DND-41 (cell line): ENCODE measurements at regions not wholly inside any gene's neighbourhood (a gene's known extent, or its start where the extent isn't known, plus 50 kb on each side); places are given as distances from the start of the nearest gene placed in this dataset.

Experiments
- EZH2 ChIP-seq: IDR thresholded peaks from 3 replicates; pipeline ENCODE4 v1.6.1; 2012; ENCODE audit warnings: borderline replicate concordance, low read depth, mild to moderate bottlenecking, moderate library complexity, low read length, inconsistent platforms; ENCODE audit not compliant: severe bottlenecking
- TF ChIP-seq, protein P1 (sequence below): IDR thresholded peaks from 2 replicates; pipeline ENCODE4 v1.5.1; 2012; ENCODE audit warnings: borderline replicate concordance, low read length, moderate library complexity, mild to moderate bottlenecking; ENCODE audit not compliant: poor library complexity, severe bottlenecking; ENCODE audit errors: extremely low read depth

DNA sequence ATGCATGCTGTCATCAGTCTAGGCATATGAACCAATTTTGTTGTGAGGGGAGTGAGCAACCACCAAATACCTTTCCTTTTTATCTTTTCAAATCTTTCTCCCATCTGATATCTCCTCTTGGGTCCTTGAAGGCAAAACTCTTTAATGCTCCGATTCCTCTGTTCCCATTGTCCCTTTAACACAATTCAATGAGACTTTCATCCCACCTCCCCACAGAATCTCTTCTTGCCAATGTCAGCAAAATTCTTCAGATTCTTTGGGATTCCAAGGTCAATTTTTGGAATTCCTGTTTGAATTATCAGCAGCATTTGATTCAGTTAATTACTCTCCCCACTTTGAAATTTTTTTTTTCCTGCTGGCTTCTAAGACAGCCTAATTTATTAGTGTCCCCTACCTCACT lies 232.7 kb downstream of the COX7B2 start:
- TF ChIP-seq, protein P1, sequence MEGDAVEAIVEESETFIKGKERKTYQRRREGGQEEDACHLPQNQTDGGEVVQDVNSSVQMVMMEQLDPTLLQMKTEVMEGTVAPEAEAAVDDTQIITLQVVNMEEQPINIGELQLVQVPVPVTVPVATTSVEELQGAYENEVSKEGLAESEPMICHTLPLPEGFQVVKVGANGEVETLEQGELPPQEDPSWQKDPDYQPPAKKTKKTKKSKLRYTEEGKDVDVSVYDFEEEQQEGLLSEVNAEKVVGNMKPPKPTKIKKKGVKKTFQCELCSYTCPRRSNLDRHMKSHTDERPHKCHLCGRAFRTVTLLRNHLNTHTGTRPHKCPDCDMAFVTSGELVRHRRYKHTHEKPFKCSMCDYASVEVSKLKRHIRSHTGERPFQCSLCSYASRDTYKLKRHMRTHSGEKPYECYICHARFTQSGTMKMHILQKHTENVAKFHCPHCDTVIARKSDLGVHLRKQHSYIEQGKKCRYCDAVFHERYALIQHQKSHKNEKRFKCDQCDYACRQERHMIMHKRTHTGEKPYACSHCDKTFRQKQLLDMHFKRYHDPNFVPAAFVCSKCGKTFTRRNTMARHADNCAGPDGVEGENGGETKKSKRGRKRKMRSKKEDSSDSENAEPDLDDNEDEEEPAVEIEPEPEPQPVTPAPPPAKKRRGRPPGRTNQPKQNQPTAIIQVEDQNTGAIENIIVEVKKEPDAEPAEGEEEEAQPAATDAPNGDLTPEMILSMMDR: no peak
- TF ChIP-seq EZH2: no peak
